ENCODE measurements at regions not wholly inside any gene's neighbourhood (a gene's known extent, or its start where the extent isn't known, plus 50 kb on each side); places are given as distances from the start of the nearest gene placed in this dataset.

GRCh38 chr10:18976696-18977251, 71.8 kb upstream of the MALRD1 start:
- no peaks in the 10 kb centered on the region for H3K79me2 ChIP-seq (ENCODE audit: insufficient read depth, low read length)
- H3K4me2 ChIP-seq (ENCODE audit: insufficient read depth, low read length) = no peak overlapping the region
- no peaks in the 10 kb centered on the region for H4K20me1 ChIP-seq (ENCODE audit: insufficient read depth, low read length)
- H2AFZ ChIP-seq (ENCODE audit: low read length) = no peak overlapping the region
- H3K27ac ChIP-seq (ENCODE audit: low read depth, low read length) = no peak overlapping the region
- H3K4me3 ChIP-seq (ENCODE audit: insufficient read depth, low read length) = no peak overlapping the region
- no peak for TF ChIP-seq CTCF (IDR thresholded peaks at IDR 0.05; ENCODE audit: extremely low read depth, low read depth, low read length)
- peaks cover 5% of the 10 kb centered on the region for H3K9me3 ChIP-seq (ENCODE audit: low read depth, low read length)
- H3K27me3 ChIP-seq (ENCODE audit: insufficient read depth, low read length) = no peaks in the 10 kb centered on the region
- H3K36me3 ChIP-seq (ENCODE audit: insufficient read depth, low read length) = no peaks in the 10 kb centered on the region
- DNase-seq (ENCODE audit: insufficient read length, low spot score, missing footprints) = no peak
- no peaks in the 10 kb centered on the region for H3K4me1 ChIP-seq (ENCODE audit: insufficient read depth, low read length)

- H3K27me3 ChIP-seq (ENCODE audit: insufficient read depth, low read length) = no peaks in the 10 kb centered on the region
- H4K20me1 ChIP-seq (ENCODE audit: insufficient read depth, low read length) = no peaks in the 10 kb centered on the region
- H3K4me1 ChIP-seq (ENCODE audit: insufficient read depth, low read length) = no peaks in the 10 kb centered on the region
- no peak for TF ChIP-seq CTCF (IDR thresholded peaks at IDR 0.05; ENCODE audit: extremely low read depth, low read depth, low read length)
- DNase-seq (ENCODE audit: insufficient read length, low spot score, missing footprints) = no peak
- no peak overlapping the region for H2AFZ ChIP-seq (ENCODE audit: low read length)
- no peak overlapping the region for H3K4me3 ChIP-seq (ENCODE audit: insufficient read depth, low read length)
- H3K79me2 ChIP-seq (ENCODE audit: insufficient read depth, low read length) = no peaks in the 10 kb centered on the region
- peaks cover 5% of the 10 kb centered on the region for H3K9me3 ChIP-seq (ENCODE audit: low read depth, low read length)
- H3K36me3 ChIP-seq (ENCODE audit: insufficient read depth, low read length) = no peaks in the 10 kb centered on the region
- no peak overlapping the region for H3K27ac ChIP-seq (ENCODE audit: low read depth, low read length)
- H3K4me2 ChIP-seq (ENCODE audit: insufficient read depth, low read length) = no peak overlapping the region
Observed at GRCh38 chr10:18980089-18980629, 68.4 kb upstream of the MALRD1 start.

GRCh38 chr10:18984531-18984930, 64.1 kb upstream of the MALRD1 start:
- DNase-seq (ENCODE audit: insufficient read length, low spot score, missing footprints) = no peak
- Histone ChIP-seq H2AFZ (ENCODE audit: low read length) (no peak overlapping the region), H3K9me3 (ENCODE audit: low read depth, low read length) (peaks cover 5% of the 10 kb centered on the region)

GRCh38 chr10:18988338-18988737, 60.3 kb upstream of the MALRD1 start:
- Histone ChIP-seq H3K27me3 (ENCODE audit: insufficient read depth, low read length) (no peaks in the 10 kb centered on the region), H3K36me3 (ENCODE audit: insufficient read depth, low read length) (no peaks in the 10 kb centered on the region), H4K20me1 (ENCODE audit: insufficient read depth, low read length) (no peaks in the 10 kb centered on the region), H3K9me3 (ENCODE audit: low read depth, low read length) (no peaks in the 10 kb centered on the region), H3K27ac (ENCODE audit: low read depth, low read length) (no peak overlapping the region), H3K4me2 (ENCODE audit: insufficient read depth, low read length) (no peak overlapping the region), H2AFZ (ENCODE audit: low read length) (no peak overlapping the region), H3K4me1 (ENCODE audit: insufficient read depth, low read length) (no peaks in the 10 kb centered on the region), H3K4me3 (ENCODE audit: insufficient read depth, low read length) (no peak overlapping the region), H3K79me2 (ENCODE audit: insufficient read depth, low read length) (no peaks in the 10 kb centered on the region)
- no peak for TF ChIP-seq CTCF (IDR thresholded peaks at IDR 0.05; ENCODE audit: extremely low read depth, low read depth, low read length)
- no peak for DNase-seq (ENCODE audit: insufficient read length, low spot score, missing footprints)

More at GRCh38 chr10:18984531-18984930, 64.1 kb upstream of the MALRD1 start:
- no peak for TF ChIP-seq CTCF (IDR thresholded peaks at IDR 0.05; ENCODE audit: extremely low read depth, low read depth, low read length)
- Histone ChIP-seq H3K4me2 (ENCODE audit: insufficient read depth, low read length) (no peak overlapping the region), H3K79me2 (ENCODE audit: insufficient read depth, low read length) (no peaks in the 10 kb centered on the region), H3K27ac (ENCODE audit: low read depth, low read length) (no peak overlapping the region), H3K4me1 (ENCODE audit: insufficient read depth, low read length) (no peaks in the 10 kb centered on the region), H3K27me3 (ENCODE audit: insufficient read depth, low read length) (no peaks in the 10 kb centered on the region), H4K20me1 (ENCODE audit: insufficient read depth, low read length) (no peaks in the 10 kb centered on the region), H3K4me3 (ENCODE audit: insufficient read depth, low read length) (no peak overlapping the region), H3K36me3 (ENCODE audit: insufficient read depth, low read length) (no peaks in the 10 kb centered on the region)

Measured in osteoblast (primary cell).